ENCODE measurements at regions not wholly inside any gene's neighbourhood (a gene's known extent, or its start where the extent isn't known, plus 50 kb on each side); places are given as distances from the start of the nearest gene placed in this dataset.

GRCh38 chr5:172573986-172574870, 66.8 kb upstream of the NEURL1B start:
- Histone ChIP-seq H3K4me1 (ENCODE audit: control insufficient read depth, insufficient read depth, low read length) (no peaks in the 10 kb centered on the region), H3K36me3 (ENCODE audit: control insufficient read depth, insufficient read depth, low read length) (no peaks in the 10 kb centered on the region), H3K27me3 (ENCODE audit: control insufficient read depth, insufficient read depth, low read length) (no peaks in the 10 kb centered on the region), H3K4me3 (ENCODE audit: low read depth in 2 of 2, low read length in 2 of 2) (no peak overlapping the region), H3K9me3 (ENCODE audit: control insufficient read depth, insufficient read depth, low read depth, low read length) (no peaks in the 10 kb centered on the region), H3K27ac (ENCODE audit: low read length) (no peak overlapping the region)
- no TSS peak for BruUV-seq (replicated peaks)
- DNase-seq (ENCODE audit: low read depth, low spot score) (no peak), ATAC-seq (no peak)
- CTCF ChIA-PET, result no interaction called here
- POLR2A ChIA-PET, result no interaction called here
- in situ Hi-C loops (cut with HindIII; ENCODE audit: low pct_unique_long_range_greater_than_20kb, low sequenced_read_pairs) (no loop called here), intact Hi-C loops (cut with micrococcal nuclease; ENCODE audit: unreplicated experiment) (no loop called here)
- no peak for TF ChIP-seq TCF7L2 (IDR thresholded peaks at IDR 0.05; ENCODE audit: low read depth, low read length)
- TF ChIP-seq POLR2AphosphoS5 (IDR thresholded peaks at IDR 0.05; ENCODE audit: low read depth, low read length), result no peak
- TF ChIP-seq, protein P1, sequence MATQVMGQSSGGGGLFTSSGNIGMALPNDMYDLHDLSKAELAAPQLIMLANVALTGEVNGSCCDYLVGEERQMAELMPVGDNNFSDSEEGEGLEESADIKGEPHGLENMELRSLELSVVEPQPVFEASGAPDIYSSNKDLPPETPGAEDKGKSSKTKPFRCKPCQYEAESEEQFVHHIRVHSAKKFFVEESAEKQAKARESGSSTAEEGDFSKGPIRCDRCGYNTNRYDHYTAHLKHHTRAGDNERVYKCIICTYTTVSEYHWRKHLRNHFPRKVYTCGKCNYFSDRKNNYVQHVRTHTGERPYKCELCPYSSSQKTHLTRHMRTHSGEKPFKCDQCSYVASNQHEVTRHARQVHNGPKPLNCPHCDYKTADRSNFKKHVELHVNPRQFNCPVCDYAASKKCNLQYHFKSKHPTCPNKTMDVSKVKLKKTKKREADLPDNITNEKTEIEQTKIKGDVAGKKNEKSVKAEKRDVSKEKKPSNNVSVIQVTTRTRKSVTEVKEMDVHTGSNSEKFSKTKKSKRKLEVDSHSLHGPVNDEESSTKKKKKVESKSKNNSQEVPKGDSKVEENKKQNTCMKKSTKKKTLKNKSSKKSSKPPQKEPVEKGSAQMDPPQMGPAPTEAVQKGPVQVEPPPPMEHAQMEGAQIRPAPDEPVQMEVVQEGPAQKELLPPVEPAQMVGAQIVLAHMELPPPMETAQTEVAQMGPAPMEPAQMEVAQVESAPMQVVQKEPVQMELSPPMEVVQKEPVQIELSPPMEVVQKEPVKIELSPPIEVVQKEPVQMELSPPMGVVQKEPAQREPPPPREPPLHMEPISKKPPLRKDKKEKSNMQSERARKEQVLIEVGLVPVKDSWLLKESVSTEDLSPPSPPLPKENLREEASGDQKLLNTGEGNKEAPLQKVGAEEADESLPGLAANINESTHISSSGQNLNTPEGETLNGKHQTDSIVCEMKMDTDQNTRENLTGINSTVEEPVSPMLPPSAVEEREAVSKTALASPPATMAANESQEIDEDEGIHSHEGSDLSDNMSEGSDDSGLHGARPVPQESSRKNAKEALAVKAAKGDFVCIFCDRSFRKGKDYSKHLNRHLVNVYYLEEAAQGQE (IDR thresholded peaks at IDR 0.05; ENCODE audit: insufficient read depth in 1 of 2, low read depth in 2 of 2, low read length in 1 of 2), result no peak
- TF ChIP-seq SIN3A (IDR thresholded peaks at IDR 0.05; ENCODE audit: borderline replicate concordance, insufficient read depth, low read depth, low read length), result no peak
- TF ChIP-seq, protein P2, sequence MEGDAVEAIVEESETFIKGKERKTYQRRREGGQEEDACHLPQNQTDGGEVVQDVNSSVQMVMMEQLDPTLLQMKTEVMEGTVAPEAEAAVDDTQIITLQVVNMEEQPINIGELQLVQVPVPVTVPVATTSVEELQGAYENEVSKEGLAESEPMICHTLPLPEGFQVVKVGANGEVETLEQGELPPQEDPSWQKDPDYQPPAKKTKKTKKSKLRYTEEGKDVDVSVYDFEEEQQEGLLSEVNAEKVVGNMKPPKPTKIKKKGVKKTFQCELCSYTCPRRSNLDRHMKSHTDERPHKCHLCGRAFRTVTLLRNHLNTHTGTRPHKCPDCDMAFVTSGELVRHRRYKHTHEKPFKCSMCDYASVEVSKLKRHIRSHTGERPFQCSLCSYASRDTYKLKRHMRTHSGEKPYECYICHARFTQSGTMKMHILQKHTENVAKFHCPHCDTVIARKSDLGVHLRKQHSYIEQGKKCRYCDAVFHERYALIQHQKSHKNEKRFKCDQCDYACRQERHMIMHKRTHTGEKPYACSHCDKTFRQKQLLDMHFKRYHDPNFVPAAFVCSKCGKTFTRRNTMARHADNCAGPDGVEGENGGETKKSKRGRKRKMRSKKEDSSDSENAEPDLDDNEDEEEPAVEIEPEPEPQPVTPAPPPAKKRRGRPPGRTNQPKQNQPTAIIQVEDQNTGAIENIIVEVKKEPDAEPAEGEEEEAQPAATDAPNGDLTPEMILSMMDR (IDR thresholded peaks at IDR 0.05), result no peak

DNA sequence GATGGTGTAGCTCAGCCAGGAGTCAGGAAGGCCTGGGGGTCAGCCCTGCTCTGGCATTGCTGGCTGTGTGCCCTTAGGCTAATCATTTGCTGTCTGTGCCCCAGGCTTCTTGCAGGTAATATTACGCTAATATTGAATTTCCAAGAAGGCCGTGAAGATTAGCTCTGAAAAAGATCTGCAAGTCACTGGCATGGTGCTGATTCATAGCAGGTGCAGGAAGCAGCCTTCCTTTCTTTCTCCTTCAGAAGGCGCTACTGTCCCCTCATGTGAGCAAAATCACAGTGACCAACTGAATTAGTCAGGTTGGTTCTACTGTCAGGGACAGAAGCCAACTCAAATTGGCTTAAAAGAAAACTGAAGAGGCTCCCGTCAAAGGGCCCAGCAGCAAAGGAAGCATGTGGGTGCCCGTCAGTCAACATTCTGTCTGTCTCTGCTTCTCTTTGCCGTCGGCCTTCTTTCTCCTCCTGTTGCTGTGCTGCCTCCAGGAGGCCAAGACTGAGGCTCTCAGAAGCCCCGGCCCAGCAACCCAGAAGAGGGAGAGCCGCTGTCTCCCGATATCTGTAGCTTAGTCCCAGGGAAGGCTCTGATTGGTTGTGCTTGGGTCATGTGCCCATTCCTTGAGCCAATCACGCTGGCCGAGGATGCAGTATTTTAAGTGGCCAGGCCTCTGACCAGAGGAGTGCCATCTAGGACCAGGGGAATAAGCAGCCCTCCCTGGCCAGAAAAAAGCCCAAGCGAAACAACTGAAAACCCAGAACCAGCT, 67.8 kb upstream of the NEURL1B start:
- no peak for ATAC-seq
- H3K4me1 ChIP-seq (ENCODE audit: control insufficient read depth, insufficient read depth, low read length), result no peaks in the 10 kb centered on the region
- no peaks in the 10 kb centered on the region for H3K36me3 ChIP-seq (ENCODE audit: control insufficient read depth, insufficient read depth, low read length)
- TF ChIP-seq TCF7L2 (IDR thresholded peaks at IDR 0.05; ENCODE audit: low read depth, low read length) (no peak), SIN3A (IDR thresholded peaks at IDR 0.05; ENCODE audit: borderline replicate concordance, insufficient read depth, low read depth, low read length) (no peak), POLR2AphosphoS5 (IDR thresholded peaks at IDR 0.05; ENCODE audit: low read depth, low read length) (no peak)
- TF ChIP-seq, protein P1 (IDR thresholded peaks at IDR 0.05; ENCODE audit: insufficient read depth in 1 of 2, low read depth in 2 of 2, low read length in 1 of 2), result no peak
- TF ChIP-seq, protein P2 (IDR thresholded peaks at IDR 0.05), result no peak
- intact Hi-C loops (cut with micrococcal nuclease; ENCODE audit: unreplicated experiment), result no loop called here
- H3K27ac ChIP-seq (ENCODE audit: low read length), result no peak overlapping the region
- ChIA-PET POLR2A (no interaction called here), CTCF (interaction anchor here (0.5 kb wide), 1 partner anchor 121 kb away, joined by 4 read pairs; no protein-coding TSS in a partner anchor)
- H3K4me3 ChIP-seq (ENCODE audit: low read depth in 2 of 2, low read length in 2 of 2), result no peak overlapping the region
- H3K9me3 ChIP-seq (ENCODE audit: control insufficient read depth, insufficient read depth, low read depth, low read length), result no peaks in the 10 kb centered on the region
- no TSS peak for BruUV-seq (replicated peaks)
- H3K27me3 ChIP-seq (ENCODE audit: control insufficient read depth, insufficient read depth, low read length), result no peaks in the 10 kb centered on the region
- DNase-seq (ENCODE audit: low read depth, low spot score), result no peak
- in situ Hi-C loops (cut with HindIII; ENCODE audit: low pct_unique_long_range_greater_than_20kb, low sequenced_read_pairs), result no loop called here

Data from Panc1 (cell line).